Lower leg skin (tissue), 4 donors: ENCODE measurements at regions not wholly inside any gene's neighbourhood (a gene's known extent, or its start where the extent isn't known, plus 50 kb on each side); places are given as distances from the start of the nearest gene placed in this dataset.

ENCODE experiments used
- DNase-seq, 2 donors: peaks; one replicate each; pipeline ENCODE4 v3.0.0-alpha.2; 2019; ENCODE audit warnings: low spot score in 2 of 2
- H3K4me3 ChIP-seq: fragments of 200-600 bp; sonication (generic); 2 replicates; pipeline ENCODE4 v1.5.1; 2017; ENCODE audit warnings: mild to moderate bottlenecking, low read depth; ENCODE audit not compliant: poor library complexity, severe bottlenecking
- POLR2A ChIP-seq, 2 donors: fragments of 450-650 bp; IDR thresholded peaks; one replicate each; pipeline ENCODE4 v1.6.1; 2016 to 2017; ENCODE audit warnings: antibody characterized with exemption in 2 of 2, mild to moderate bottlenecking in 1 of 2, moderate library complexity in 1 of 2
- WGBS, 2 donors: methylation state at CpG; one replicate each; pipeline ENCODE4 v1.1.5; 2018; 5-methylcytosine and 5-hydroxymethylcytosine counted together
- intact Hi-C: fragments of 100-400 bp; cut with DNase I; formaldehyde crosslinking; loops from one replicate; pipeline ENCODE4 v1.15.0; 2023; ENCODE audit warnings: low total_unique reads
- TF ChIP-seq, protein P1 (sequence below), 3 donors: fragments of 450-650 bp; IDR thresholded peaks; one replicate each; pipeline ENCODE4 v1.5.1; 2016; ENCODE audit warnings: antibody characterized with exemption in 3 of 3, mild to moderate bottlenecking in 3 of 3, moderate library complexity in 2 of 3

DNA sequence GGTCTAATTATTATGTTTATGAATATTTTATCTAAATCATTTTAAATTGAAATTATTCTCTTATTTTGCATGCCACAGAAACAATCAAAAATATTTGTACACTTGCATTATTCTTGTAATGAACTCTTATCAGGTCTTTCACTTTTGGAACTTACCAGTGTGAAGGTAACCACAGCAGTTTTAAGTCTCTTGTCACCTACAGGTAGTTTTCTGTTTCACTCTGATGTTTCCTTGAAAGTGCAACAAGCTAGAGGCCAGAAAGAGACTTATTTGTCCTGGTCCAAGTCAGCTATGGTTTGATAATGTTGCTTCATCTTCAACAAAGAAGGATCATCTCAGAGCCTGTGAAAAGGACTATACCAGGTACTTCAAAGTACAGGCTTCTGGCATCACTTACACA lies 133.4 kb upstream of the NBEA start:
- no peak for DNase-seq
- H3K4me3 ChIP-seq = no peak overlapping the region
- intact Hi-C loops = no loop called here
- TF ChIP-seq, protein P1, sequence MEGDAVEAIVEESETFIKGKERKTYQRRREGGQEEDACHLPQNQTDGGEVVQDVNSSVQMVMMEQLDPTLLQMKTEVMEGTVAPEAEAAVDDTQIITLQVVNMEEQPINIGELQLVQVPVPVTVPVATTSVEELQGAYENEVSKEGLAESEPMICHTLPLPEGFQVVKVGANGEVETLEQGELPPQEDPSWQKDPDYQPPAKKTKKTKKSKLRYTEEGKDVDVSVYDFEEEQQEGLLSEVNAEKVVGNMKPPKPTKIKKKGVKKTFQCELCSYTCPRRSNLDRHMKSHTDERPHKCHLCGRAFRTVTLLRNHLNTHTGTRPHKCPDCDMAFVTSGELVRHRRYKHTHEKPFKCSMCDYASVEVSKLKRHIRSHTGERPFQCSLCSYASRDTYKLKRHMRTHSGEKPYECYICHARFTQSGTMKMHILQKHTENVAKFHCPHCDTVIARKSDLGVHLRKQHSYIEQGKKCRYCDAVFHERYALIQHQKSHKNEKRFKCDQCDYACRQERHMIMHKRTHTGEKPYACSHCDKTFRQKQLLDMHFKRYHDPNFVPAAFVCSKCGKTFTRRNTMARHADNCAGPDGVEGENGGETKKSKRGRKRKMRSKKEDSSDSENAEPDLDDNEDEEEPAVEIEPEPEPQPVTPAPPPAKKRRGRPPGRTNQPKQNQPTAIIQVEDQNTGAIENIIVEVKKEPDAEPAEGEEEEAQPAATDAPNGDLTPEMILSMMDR (IDR thresholded peaks at IDR 0.05) = no peak
- no peak for TF ChIP-seq POLR2A (IDR thresholded peaks at IDR 0.05)

DNA sequence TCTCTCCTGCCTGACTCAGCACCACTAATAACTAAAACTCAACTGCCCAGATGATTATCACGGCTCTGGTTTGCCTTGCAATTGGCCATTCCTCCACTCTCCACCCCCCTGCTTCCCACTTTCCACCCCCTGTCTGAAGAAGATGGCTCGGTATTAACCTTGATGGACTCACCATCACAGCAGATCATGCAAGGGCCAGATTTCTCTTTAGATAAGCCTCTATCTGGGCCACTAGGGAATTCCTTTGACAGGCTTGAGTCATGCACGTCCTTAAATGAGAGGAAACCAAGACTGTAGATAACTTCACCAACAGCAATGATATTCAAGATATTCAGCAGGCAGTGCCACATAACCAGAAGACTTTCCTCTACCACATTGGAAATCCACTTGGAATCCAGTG lies 131.1 kb upstream of the NBEA start:
- DNase-seq = no peak
- 68 to 72% methylated on average over 3 of the region's 3 CpGs for WGBS, 2 donors
- TF ChIP-seq POLR2A (IDR thresholded peaks at IDR 0.05) = no peak
- TF ChIP-seq, protein P1 (IDR thresholded peaks at IDR 0.05) = no peak
- H3K4me3 ChIP-seq = no peak overlapping the region
- intact Hi-C loops = no loop called here

DNA sequence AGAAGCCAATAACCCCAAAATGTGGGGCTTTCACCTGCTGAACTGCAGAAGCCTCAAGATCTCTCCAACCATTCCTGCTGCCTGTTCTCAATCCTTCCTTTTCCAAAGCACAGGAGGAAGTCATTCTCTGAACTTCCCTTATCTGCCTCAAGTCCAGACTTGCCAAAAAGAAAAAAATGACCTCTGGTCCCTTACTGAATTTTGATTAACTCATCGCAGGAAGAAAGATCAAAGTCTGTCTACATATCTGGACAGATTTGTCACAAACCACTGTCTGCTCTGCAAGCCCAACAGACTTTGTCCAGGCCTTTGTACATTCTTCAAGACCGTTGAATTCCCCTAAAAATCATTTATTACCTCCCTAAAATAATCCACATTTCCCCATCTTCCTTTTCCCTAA lies 126.5 kb upstream of the NBEA start:
- no peak overlapping the region for H3K4me3 ChIP-seq
- no peak for DNase-seq
- 67 to 78% methylated on average over 2 of the region's 2 CpGs for WGBS, 2 donors
- no peak for TF ChIP-seq POLR2A (IDR thresholded peaks at IDR 0.05)
- TF ChIP-seq, protein P1 (IDR thresholded peaks at IDR 0.05) = no peak
- intact Hi-C loops = no loop called here

DNA sequence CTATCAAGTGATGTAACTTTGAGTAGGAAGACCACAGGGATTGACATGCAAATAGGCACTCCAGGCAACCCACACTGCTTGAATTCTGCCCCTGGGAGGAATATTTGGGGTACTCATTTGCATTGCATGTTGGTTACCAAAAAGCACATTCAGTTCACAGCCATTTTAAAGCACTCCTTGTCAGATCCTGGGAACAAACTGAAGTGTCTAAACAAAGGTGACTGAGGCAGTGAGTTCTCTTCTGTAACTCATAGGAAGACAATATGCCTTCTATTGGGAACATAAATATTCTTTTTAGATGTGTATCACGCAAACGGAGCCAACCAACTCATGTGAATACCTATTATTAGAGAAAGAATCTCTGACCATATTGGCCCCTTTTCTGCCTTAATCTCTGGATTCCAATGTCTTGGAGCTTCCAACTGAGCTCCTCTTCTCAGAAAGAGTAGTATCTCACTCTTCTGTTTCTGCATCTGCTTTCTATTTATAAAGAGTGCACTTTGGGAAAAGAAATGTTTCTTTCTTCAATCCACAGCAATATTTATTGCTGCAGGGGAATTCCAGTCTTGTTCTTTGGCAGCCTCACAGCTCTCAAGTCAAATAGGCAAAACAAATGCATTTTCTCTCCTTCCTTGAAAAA lies 125.7 kb upstream of the NBEA start:
- DNase-seq = no peak
- WGBS, 2 donors = 3 to 14% methylated on average over 2 of the region's 2 CpGs
- intact Hi-C loops = no loop called here
- H3K4me3 ChIP-seq = no peak overlapping the region
- TF ChIP-seq POLR2A (IDR thresholded peaks at IDR 0.05) = no peak
- TF ChIP-seq, protein P1 (IDR thresholded peaks at IDR 0.05) = no peak

DNA sequence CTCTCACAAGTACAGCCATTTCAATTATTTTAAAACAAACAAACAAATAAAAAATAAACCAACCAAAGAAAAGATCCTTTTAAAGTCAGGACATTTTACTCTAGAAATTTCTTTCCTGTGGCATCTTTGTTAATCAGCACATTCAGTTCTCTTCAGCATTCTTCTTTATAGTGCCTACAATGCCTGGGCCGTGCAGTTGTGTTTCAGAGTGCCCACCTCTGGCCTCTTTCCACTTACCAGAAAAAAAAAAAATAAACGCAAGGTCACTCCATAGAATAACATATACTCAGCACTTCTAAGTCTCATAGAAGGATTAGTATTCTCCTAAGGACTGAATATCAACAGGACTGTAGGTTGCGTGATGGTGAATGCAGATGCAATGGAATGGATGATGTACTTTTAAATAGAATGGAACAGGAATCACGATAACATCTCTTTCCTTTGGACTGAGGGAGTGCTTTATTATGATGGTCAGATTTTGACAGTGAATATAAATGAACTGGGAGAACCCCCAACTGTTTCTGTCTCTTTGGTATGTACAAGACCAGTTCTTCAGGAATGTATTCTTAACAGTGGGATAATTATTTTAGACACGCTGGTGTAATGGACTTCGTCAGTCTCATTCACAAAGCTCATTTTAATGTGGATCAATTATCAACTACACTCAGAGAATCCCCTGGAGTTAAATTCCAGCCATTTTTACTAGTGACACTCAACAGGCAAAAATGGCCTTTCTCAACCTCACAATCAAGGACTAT lies 125.0 kb upstream of the NBEA start:
- 39 to 51% methylated on average over 6 of the region's 6 CpGs for WGBS, 2 donors
- intact Hi-C loops = no loop called here
- no peak for DNase-seq
- H3K4me3 ChIP-seq = no peak overlapping the region
- TF ChIP-seq POLR2A (IDR thresholded peaks at IDR 0.05) = no peak
- TF ChIP-seq, protein P1 (IDR thresholded peaks at IDR 0.05) = no peak
